Testis (tissue), 2 donors: ENCODE measurements at regions not wholly inside any gene's neighbourhood (a gene's known extent, or its start where the extent isn't known, plus 50 kb on each side); places are given as distances from the start of the nearest gene placed in this dataset.

ENCODE experiments used
- CTCF ChIP-seq, 3 experiments: fragments of 450-650 bp in 2 of 3; fragments of 200-600 bp in 1 of 3; sonication (generic) in 1 of 3; IDR thresholded peaks; one replicate each; pipeline ENCODE4 v1.5.1; 2016 to 2019; ENCODE audit warnings: antibody characterized with exemption in 3 of 3, mild to moderate bottlenecking in 2 of 3, moderate library complexity in 1 of 3
- POLR2A ChIP-seq: fragments of 450-650 bp; IDR thresholded peaks from one replicate; pipeline ENCODE4 v1.6.1; 2017; ENCODE audit warnings: antibody characterized with exemption, mild to moderate bottlenecking, moderate library complexity

- TF ChIP-seq CTCF (IDR thresholded peaks at IDR 0.05) (no peak), POLR2A (no peak)
Measured at GRCh38 chrY:8715226-8715625, 622.0 kb upstream of the TSPY4 start.
